Right lobe of liver (tissue), 6 donors: ENCODE measurements at regions not wholly inside any gene's neighbourhood (a gene's known extent, or its start where the extent isn't known, plus 50 kb on each side); places are given as distances from the start of the nearest gene placed in this dataset.
A peak's percentile ranks its signal among the peaks of the same experiment; 100 is the strongest.

Experiments
- ATAC-seq, 4 donors: fragments of 200-7000 bp; cut with Tn5 transposase; one replicate each; pipeline ENCODE4 v1.9.1; 2020; ENCODE audit warnings: mild to moderate bottlenecking in 4 of 4, moderate library complexity in 4 of 4
- DNase-seq, 3 donors: peaks; one replicate each; pipeline ENCODE4 v3.0.0-alpha.2; 2020
- H3K27ac ChIP-seq, 3 donors: fragments of 200-600 bp; one replicate each; pipeline ENCODE4 v1.8.0; 2022
- H3K27me3 ChIP-seq, 2 donors: fragments of 200-600 bp; one replicate each; pipeline ENCODE4 v1.8.0; 2022
- H3K36me3 ChIP-seq, 4 donors: fragments of 200-600 bp; sonication (generic) in 1 of 4; one replicate each; pipeline versions ENCODE4 v1.5.1 to v1.8.0; 2017 to 2022; ENCODE audit warnings: control low read depth in 1 of 4
- H3K4me1 ChIP-seq, 4 donors: fragments of 200-600 bp; sonication (generic) in 1 of 4; one replicate each; pipeline versions ENCODE4 v1.5.1 to v1.8.0; 2017 to 2022; ENCODE audit warnings: control low read depth in 1 of 4
- H3K4me3 ChIP-seq, 3 donors: fragments of 200-600 bp; one replicate each; pipeline ENCODE4 v1.8.0; 2022
- H3K9me3 ChIP-seq, 4 donors: fragments of 200-600 bp; sonication (generic) in 1 of 4; one replicate each; pipeline versions ENCODE4 v1.5.1 to v1.8.0; 2017 to 2022; ENCODE audit warnings: control low read depth in 1 of 4
- CTCF ChIP-seq, 4 donors: fragments of 200-600 bp in 3 of 4; fragments of 450-650 bp in 1 of 4; IDR thresholded peaks; one replicate each; pipeline versions ENCODE4 v1.5.1 to v1.8.0; 2016 to 2022; ENCODE audit warnings: antibody characterized with exemption in 4 of 4, mild to moderate bottlenecking in 2 of 4
- POLR2A ChIP-seq: fragments of 450-650 bp; IDR thresholded peaks from one replicate; pipeline ENCODE4 v1.6.1; 2017; ENCODE audit warnings: antibody characterized with exemption, mild to moderate bottlenecking
- WGBS: methylation state at CpG from one replicate; pipeline ENCODE4 v1.1.6; 2018; ENCODE audit warnings: low coverage, low lambda C conversion rate; ENCODE audit not compliant: insufficient coverage; ENCODE audit errors: missing lambda C conversion rate; 5-methylcytosine and 5-hydroxymethylcytosine counted together
- intact Hi-C, 2 donors: fragments of 100-400 bp; cut with DNase I; formaldehyde crosslinking; loops; one replicate each; pipeline versions ENCODE4 v1.11.2 to v1.14.1; 2022
- donor health status: DM: no; HTN: yes; CAD: no.
- donor health status: DM: no; HTN: no; CAD: no.
- donor health status: DM: no; HTN: no; CAD: no.
- donor health status: DM: no; HTN: yes; CAD: no.
- donor health status: DM: no; HTN: yes; CAD: no.

- Histone ChIP-seq H3K4me1 (no peaks in the 10 kb centered on the region), H3K4me3 (no peak overlapping the region), H3K27me3 (no peaks in the 10 kb centered on the region), H3K9me3 (no peaks in the 10 kb centered on the region), H3K36me3 (no peaks in the 10 kb centered on the region), H3K27ac (no peak overlapping the region)
- DNase-seq (no peak), ATAC-seq (no peak)
- intact Hi-C loops: no loop called here
- TF ChIP-seq POLR2A: no peak
- TF ChIP-seq CTCF (IDR thresholded peaks at IDR 0.05): no peak
These were observed 81.8 kb upstream of the ELL2 start for GRCh38 chr5:96043446-96043845.

GRCh38 chr5:96037128-96037527, 75.5 kb upstream of the ELL2 start:
- H3K27me3 ChIP-seq: no peaks in the 10 kb centered on the region
- H3K27ac ChIP-seq: no peak overlapping the region
- peaks cover 0 to 11% (median 0%) of the 10 kb centered on the region in 4 donors for H3K4me1 ChIP-seq
- 34% methylated on average over 2 of the region's 2 CpGs for WGBS
- no peak for TF ChIP-seq CTCF (IDR thresholded peaks at IDR 0.05)
- ATAC-seq (peak; percentile 36 to 84 (median 66)), DNase-seq (no peak)
- H3K9me3 ChIP-seq: no peaks in the 10 kb centered on the region
- H3K36me3 ChIP-seq: no peaks in the 10 kb centered on the region
- no peak overlapping the region for H3K4me3 ChIP-seq
- intact Hi-C loops: no loop called here

GRCh38 chr5:96036301-96036700, 74.7 kb upstream of the ELL2 start:
- ATAC-seq (peak in 1 of 4 donors; percentile 38), DNase-seq (no peak)
- intact Hi-C loops: no loop called here

GRCh38 chr5:96035796-96036195, 74.1 kb upstream of the ELL2 start:
- WGBS: 100% methylated on average over 1 of the region's 3 CpGs
- TF ChIP-seq POLR2A (no peak), CTCF (IDR thresholded peaks at IDR 0.05) (no peak)
- no peak overlapping the region for H3K27ac ChIP-seq
- H3K36me3 ChIP-seq: no peaks in the 10 kb centered on the region
- no peaks in the 10 kb centered on the region for H3K9me3 ChIP-seq
- H3K4me1 ChIP-seq: peaks cover 0 to 11% (median 0%) of the 10 kb centered on the region in 4 donors
- DNase-seq: no peak
- no peaks in the 10 kb centered on the region for H3K27me3 ChIP-seq
- no peak for ATAC-seq
- intact Hi-C loops: no loop called here
- H3K4me3 ChIP-seq: no peak overlapping the region

More at GRCh38 chr5:96036301-96036700, 74.7 kb upstream of the ELL2 start:
- Histone ChIP-seq H3K4me1 (peaks cover 0 to 11% (median 0%) of the 10 kb centered on the region in 4 donors), H3K9me3 (no peaks in the 10 kb centered on the region), H3K36me3 (no peaks in the 10 kb centered on the region), H3K27ac (no peak overlapping the region), H3K4me3 (no peak overlapping the region), H3K27me3 (no peaks in the 10 kb centered on the region)
- WGBS: 59% methylated on average over 1 of the region's 1 CpG
- no peak for TF ChIP-seq POLR2A
- no peak for TF ChIP-seq CTCF (IDR thresholded peaks at IDR 0.05)

- intact Hi-C loops: no loop called here
- no peaks in the 10 kb centered on the region for H3K36me3 ChIP-seq
- ATAC-seq (no peak), DNase-seq (no peak)
- H3K4me3 ChIP-seq: no peak overlapping the region
- WGBS: 89% methylated on average over 1 of the region's 1 CpG
- peaks cover 0 to 11% (median 0%) of the 10 kb centered on the region in 4 donors for H3K4me1 ChIP-seq
- H3K27me3 ChIP-seq: no peaks in the 10 kb centered on the region
- no peak overlapping the region for H3K27ac ChIP-seq
- TF ChIP-seq CTCF (IDR thresholded peaks at IDR 0.05) (no peak), POLR2A (no peak)
- H3K9me3 ChIP-seq: no peaks in the 10 kb centered on the region
These were observed 71.5 kb upstream of the ELL2 start for GRCh38 chr5:96033116-96033515.
